Inferior parietal cortex (tissue), 1 donor: ENCODE measurements at regions not wholly inside any gene's neighbourhood (a gene's known extent, or its start where the extent isn't known, plus 50 kb on each side); places are given as distances from the start of the nearest gene placed in this dataset.

ENCODE experiments used
- DNase-seq: peaks from one replicate; pipeline ENCODE4 v3.0.0-alpha.2; 2016; ENCODE audit errors: extremely low spot score

DNA sequence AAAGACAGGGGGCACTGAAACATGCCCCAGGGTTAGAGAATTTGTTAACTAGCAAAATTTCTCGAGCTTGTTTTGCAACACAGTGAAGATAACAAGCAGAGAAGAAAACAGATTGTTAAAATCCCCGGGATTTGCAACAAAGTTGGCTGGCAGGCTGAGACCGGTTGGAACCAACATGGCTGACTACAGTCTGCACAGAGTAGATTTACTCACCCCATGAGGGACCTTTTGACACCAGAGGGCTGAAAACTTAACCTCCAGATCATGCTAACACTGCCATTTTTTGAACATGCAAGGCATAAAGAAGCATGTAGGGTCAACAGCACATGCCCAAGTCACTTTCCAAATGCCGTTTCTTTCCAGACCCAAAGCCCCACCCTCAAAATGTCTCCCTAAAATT lies 95.2 kb upstream of the TMEM26 start:
- no peak for DNase-seq

DNA sequence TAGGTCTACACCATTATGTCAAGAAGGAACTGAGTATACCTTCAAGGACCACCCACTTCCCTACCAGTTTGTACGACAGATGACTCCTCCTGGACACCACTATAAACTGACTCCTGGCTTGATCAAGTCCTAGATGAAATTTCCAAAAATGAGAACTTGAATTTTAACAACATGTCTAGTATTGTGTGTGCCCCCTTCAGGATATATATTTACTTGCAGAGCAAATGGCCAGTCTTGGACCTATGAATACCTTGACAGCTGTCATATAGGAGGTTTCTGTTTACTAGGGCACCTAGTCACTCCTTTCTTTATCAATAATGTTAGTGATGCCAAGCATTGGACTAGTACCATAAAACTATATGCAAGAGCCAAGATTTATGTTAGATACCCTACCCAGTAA lies 94.1 kb upstream of the TMEM26 start:
- DNase-seq: no peak

DNA sequence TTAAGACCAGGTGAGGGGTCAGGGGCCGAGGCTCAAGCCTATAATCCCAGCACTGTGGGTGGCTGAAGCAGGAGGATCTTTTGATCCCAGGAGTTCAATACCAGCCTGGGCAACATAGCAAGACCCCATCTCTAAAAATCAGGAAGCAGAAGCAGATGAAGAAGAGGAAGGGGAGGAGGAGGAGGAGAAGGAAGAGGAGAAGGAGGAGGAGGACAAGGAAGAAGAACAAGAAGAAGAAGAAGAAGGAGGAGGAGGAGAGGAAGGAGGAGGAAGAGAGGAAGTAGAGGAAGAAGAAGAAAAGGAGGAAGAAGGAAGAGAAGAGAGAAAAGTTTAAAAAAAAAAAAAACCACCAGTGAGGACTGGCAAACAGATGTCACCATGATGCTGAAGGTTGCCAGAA lies 92.0 kb upstream of the TMEM26 start:
- no peak for DNase-seq

DNA sequence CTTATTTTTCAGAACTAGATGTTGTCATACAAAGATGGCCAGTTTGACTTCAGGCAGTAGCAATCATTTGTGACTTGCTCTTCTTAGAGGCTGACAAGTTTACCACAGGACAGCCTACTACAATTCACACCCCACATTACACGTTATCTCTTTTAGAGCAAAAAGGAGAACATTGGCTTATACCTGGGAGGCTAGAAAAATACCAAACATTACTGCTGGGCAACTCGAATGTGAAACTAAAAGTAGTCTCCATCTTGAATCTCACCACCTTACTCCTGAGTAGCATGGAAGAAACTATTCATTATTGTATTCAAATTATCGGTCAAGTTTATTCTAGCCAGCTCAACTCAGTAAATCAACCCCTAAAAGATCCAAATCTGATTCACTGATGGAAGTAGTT lies 90.7 kb upstream of the TMEM26 start:
- DNase-seq: no peak

GRCh38 chr10:61542596-61542995 lies 89.4 kb upstream of the TMEM26 start:
- no peak for DNase-seq

DNA sequence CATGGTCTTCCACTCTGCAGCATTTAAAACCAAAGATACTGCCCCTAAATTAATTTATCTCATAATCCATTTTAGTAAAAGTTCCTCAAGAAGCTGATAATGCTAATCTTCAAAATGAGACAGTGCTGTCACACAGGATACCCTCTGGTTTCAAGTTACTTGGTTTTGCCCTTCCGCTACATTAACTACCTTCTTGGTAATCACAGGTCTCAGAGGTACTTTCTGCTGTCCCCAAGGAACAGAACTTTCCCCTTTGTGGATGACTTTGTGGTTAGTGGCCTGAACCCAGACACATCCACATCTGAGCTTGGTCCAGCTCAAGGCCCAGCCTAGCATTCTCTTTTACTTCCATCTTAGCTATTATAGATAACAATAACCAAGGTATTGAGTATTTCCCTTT lies 88.8 kb upstream of the TMEM26 start:
- DNase-seq: no peak

DNA sequence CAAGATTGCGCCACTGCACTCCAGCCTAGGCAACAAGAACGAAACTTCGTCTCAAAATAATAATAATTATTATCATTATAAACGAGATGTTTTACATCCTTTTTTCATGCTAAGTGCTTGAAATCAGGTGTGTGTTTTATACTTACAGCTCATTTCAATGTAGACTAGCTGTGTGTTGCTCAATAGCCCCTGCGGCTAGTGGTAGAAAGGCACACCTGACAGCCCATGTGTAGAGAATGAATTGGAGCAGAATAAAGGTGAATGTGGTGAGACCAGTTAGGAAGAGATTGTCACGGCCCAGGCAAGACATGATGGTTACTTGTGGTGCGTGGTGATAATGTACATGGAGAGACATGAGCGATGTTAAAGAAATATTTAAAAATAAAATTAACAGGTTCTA lies 86.7 kb upstream of the TMEM26 start:
- no peak for DNase-seq

- no peak for DNase-seq
Observed at GRCh38 chr10:61529208-61529607, 76.0 kb upstream of the TMEM26 start.

GRCh38 chr10:61503051-61503450 lies 49.9 kb upstream of the TMEM26 start:
- DNase-seq: no peak
